Suprapubic skin (tissue), 4 donors: ENCODE measurements at regions not wholly inside any gene's neighbourhood (a gene's known extent, or its start where the extent isn't known, plus 50 kb on each side); places are given as distances from the start of the nearest gene placed in this dataset.
"Not testable (repeated sequence)": the region's sequence is repeated elsewhere in the genome, so short reads cannot be mapped to it uniquely, and the experiment has no call there.

Experiments used
- EP300 ChIP-seq: sonication (generic); formaldehyde crosslinking; IDR thresholded peaks from one replicate; pipeline ENCODE4 v1.6.1; 2017; ENCODE audit warnings: antibody characterized with exemption
- POLR2A ChIP-seq, 2 donors: fragments of 450-650 bp; IDR thresholded peaks; one replicate each; pipeline ENCODE4 v1.6.1; 2017; ENCODE audit warnings: antibody characterized with exemption in 2 of 2, mild to moderate bottlenecking in 2 of 2, moderate library complexity in 2 of 2
- POLR2AphosphoS5 ChIP-seq, 3 donors: sonication (generic); formaldehyde crosslinking; IDR thresholded peaks; one replicate each; pipeline ENCODE4 v1.6.1; 2017; ENCODE audit warnings: antibody characterized with exemption in 3 of 3
- TF ChIP-seq, protein P1 (sequence below), 2 donors: fragments of 200-600 bp in 1 of 2; fragments of 450-650 bp in 1 of 2; sonication (generic) in 1 of 2; IDR thresholded peaks; one replicate each; pipeline ENCODE4 v1.5.1; 2016 to 2019; ENCODE audit warnings: antibody characterized with exemption in 2 of 2, mild to moderate bottlenecking in 1 of 2, moderate library complexity in 1 of 2

DNA sequence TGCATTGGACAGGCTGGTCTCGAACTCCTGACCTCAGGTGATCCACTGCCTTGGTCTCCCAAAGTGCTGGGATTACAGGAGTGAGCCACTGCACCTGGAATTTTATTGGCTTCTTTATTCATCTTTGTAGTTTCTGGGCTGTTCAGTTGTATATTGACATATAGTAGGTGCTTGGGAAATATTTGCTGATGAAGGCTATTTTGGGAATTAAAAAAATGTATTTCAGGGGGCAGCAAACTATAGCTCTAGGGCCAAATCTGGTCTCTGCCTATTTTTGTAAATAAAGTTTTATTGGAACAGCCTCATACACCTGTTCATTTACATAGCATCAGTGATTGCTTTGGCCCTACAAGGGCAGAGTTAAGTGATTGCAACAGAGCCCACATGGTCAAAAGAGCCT lies 363.6 kb downstream of the NPIPA7 start:
- TF ChIP-seq, protein P1, sequence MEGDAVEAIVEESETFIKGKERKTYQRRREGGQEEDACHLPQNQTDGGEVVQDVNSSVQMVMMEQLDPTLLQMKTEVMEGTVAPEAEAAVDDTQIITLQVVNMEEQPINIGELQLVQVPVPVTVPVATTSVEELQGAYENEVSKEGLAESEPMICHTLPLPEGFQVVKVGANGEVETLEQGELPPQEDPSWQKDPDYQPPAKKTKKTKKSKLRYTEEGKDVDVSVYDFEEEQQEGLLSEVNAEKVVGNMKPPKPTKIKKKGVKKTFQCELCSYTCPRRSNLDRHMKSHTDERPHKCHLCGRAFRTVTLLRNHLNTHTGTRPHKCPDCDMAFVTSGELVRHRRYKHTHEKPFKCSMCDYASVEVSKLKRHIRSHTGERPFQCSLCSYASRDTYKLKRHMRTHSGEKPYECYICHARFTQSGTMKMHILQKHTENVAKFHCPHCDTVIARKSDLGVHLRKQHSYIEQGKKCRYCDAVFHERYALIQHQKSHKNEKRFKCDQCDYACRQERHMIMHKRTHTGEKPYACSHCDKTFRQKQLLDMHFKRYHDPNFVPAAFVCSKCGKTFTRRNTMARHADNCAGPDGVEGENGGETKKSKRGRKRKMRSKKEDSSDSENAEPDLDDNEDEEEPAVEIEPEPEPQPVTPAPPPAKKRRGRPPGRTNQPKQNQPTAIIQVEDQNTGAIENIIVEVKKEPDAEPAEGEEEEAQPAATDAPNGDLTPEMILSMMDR (IDR thresholded peaks at IDR 0.05) = not testable (repeated sequence)
- not testable (repeated sequence) for TF ChIP-seq POLR2AphosphoS5 (IDR thresholded peaks at IDR 0.05); POLR2A (IDR thresholded peaks at IDR 0.05); EP300
